Panc1 (cell line): ENCODE measurements at regions not wholly inside any gene's neighbourhood (a gene's known extent, or its start where the extent isn't known, plus 50 kb on each side); places are given as distances from the start of the nearest gene placed in this dataset.

Experiments used
- ATAC-seq: fragments of 200-7000 bp; cut with Tn5 transposase; 2 replicates; pipeline ENCODE4 v1.9.1; 2020; ENCODE audit warnings: mild to moderate bottlenecking, moderate library complexity
- BruUV-seq: library from RNA; stranded (reverse); fragments of 400-500 nt; replicated peaks from 2 replicates; lab custom pipeline; 2021; lab: Mats Ljungman, UMichigan
- CTCF ChIA-PET: fragments of 300-600 bp; sonication (Branson Sonifier 250); formaldehyde crosslinking; loops from one replicate; lab custom pipeline; 2022; ENCODE audit warnings: antibody characterized with exemption; lab: Charles Lee
- POLR2A ChIA-PET: fragments of 300-600 bp; sonication (Branson Sonifier 250); formaldehyde crosslinking; loops from one replicate; lab custom pipeline; 2022; ENCODE audit warnings: antibody characterized with exemption; lab: Charles Lee
- DNase-seq: peaks from one replicate; pipeline ENCODE4 v3.0.0-alpha.2; 2010; ENCODE audit warnings: low read depth, low spot score
- H3K27ac ChIP-seq: 2 replicates; pipeline ENCODE4 v1.5.1; 2011; ENCODE audit warnings: mild to moderate bottlenecking, low read length, inconsistent platforms
- H3K27me3 ChIP-seq: fragments of 200-500 bp; sonication (Bioruptor generic); 2 replicates; pipeline ENCODE4 v1.6.0; 2014; ENCODE audit warnings: low read length, inconsistent platforms; ENCODE audit not compliant: control insufficient read depth, insufficient read depth
- H3K36me3 ChIP-seq: fragments of 200-500 bp; sonication (Bioruptor generic); 2 replicates; pipeline ENCODE4 v1.5.1; 2014; ENCODE audit warnings: inconsistent platforms, mild to moderate bottlenecking, low read length, moderate library complexity; ENCODE audit not compliant: control insufficient read depth, insufficient read depth
- H3K4me1 ChIP-seq: 2 replicates; pipeline ENCODE4 v1.5.1; 2011; ENCODE audit warnings: inconsistent platforms, mild to moderate bottlenecking, low read length, moderate library complexity; ENCODE audit not compliant: control insufficient read depth, insufficient read depth
- H3K4me3 ChIP-seq, 2 experiments: 2 replicates each; pipeline ENCODE4 v1.5.1; 2011 to 2012; ENCODE audit warnings: low read depth in 2 of 2, low read length in 2 of 2, mild to moderate bottlenecking in 2 of 2, inconsistent platforms in 1 of 2, moderate library complexity in 1 of 2
- H3K9me3 ChIP-seq: fragments of 200-500 bp; sonication (Bioruptor generic); 2 replicates; pipeline ENCODE4 v1.5.1; 2014; ENCODE audit warnings: low read depth, mild to moderate bottlenecking, inconsistent platforms, low read length, moderate library complexity; ENCODE audit not compliant: control insufficient read depth, insufficient read depth
- CTCF ChIP-seq: fragments of 450-650 bp; IDR thresholded peaks from 2 replicates; pipeline ENCODE4 v1.5.1; 2017; ENCODE audit warnings: mild to moderate bottlenecking
- POLR2AphosphoS5 ChIP-seq: IDR thresholded peaks from 2 replicates; pipeline ENCODE4 v1.6.1; 2012; ENCODE audit warnings: mild to moderate bottlenecking, low read depth, low read length, moderate library complexity
- SIN3A ChIP-seq: IDR thresholded peaks from 2 replicates; pipeline ENCODE4 v1.6.1; 2012; ENCODE audit warnings: low read depth, mild to moderate bottlenecking, low read length, moderate library complexity, borderline replicate concordance; ENCODE audit not compliant: insufficient read depth
- TCF7L2 ChIP-seq: IDR thresholded peaks from 2 replicates; pipeline ENCODE4 v1.6.1; 2011; ENCODE audit warnings: mild to moderate bottlenecking, low read depth, low read length, inconsistent platforms
- in situ Hi-C: cut with HindIII; loops from 2 replicates; pipeline ENCODE4 v1.10.0; 2016; ENCODE audit warnings: low sequenced_read_pairs, low pct_unique_long_range_greater_than_20kb
- intact Hi-C: fragments of 100-400 bp; cut with micrococcal nuclease; formaldehyde crosslinking; loops from one replicate; pipeline ENCODE4 v1.10.0; 2022; ENCODE audit not compliant: unreplicated experiment
- TF ChIP-seq, protein P1 (sequence below), 2 experiments: IDR thresholded peaks; 2 replicates each; pipeline ENCODE4 v1.6.1; 2011 to 2012; ENCODE audit warnings: low read depth in 2 of 2, control low read depth in 1 of 2, low read length in 1 of 2, mild to moderate bottlenecking in 1 of 2, moderate library complexity in 1 of 2; ENCODE audit not compliant: insufficient read depth in 1 of 2

DNA sequence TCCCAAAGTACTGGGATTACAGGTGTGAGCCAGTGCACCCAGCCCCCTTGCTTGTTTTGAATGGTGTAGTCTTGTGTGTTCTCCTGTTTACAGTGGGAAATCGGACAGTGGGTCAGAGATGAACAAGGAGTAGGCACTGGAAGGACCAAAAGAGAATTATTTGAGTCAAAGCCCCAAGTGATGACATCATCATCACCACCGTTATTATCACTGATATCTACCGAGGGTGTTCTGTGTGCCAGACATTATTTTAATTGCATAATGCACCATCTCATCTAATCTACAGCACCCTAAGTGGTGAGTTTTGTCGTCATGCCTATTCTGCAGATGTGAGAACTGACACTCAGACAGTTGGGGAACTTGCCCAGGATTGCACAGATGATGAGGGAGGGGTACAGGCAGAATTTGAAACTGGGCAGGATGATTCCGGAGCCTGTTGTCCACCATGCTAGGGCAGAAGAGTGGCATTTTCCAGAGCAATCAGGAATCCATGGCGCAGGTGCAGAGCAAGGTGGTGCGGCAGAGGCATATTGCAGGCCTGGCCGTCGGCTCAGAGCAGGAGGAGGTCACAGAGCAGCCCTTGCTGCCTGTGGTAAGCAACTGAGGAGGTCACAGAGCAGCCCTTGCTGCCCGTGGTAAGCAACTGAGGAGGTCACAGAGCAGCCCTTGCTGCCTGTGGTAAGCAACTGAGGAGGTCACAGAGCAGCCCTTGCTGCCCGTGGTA is 137.0 kb upstream of the HDAC4 start:
- Histone ChIP-seq H3K9me3 (peaks cover 4% of the 10 kb centered on the region; the same call in 1 of the 2 replicates), H3K36me3 (no peaks in the 10 kb centered on the region), H3K27ac (no peak overlapping the region), H3K4me1 (no peaks in the 10 kb centered on the region), H3K4me3 (no peak overlapping the region), H3K27me3 (peaks cover 4% of the 10 kb centered on the region; the same call in 1 of the 2 replicates)
- ATAC-seq (no peak), DNase-seq (no peak)
- ChIA-PET POLR2A (no interaction called here), CTCF (no interaction called here)
- intact Hi-C loops = no loop called here
- BruUV-seq = no TSS peak
- TF ChIP-seq, protein P1, sequence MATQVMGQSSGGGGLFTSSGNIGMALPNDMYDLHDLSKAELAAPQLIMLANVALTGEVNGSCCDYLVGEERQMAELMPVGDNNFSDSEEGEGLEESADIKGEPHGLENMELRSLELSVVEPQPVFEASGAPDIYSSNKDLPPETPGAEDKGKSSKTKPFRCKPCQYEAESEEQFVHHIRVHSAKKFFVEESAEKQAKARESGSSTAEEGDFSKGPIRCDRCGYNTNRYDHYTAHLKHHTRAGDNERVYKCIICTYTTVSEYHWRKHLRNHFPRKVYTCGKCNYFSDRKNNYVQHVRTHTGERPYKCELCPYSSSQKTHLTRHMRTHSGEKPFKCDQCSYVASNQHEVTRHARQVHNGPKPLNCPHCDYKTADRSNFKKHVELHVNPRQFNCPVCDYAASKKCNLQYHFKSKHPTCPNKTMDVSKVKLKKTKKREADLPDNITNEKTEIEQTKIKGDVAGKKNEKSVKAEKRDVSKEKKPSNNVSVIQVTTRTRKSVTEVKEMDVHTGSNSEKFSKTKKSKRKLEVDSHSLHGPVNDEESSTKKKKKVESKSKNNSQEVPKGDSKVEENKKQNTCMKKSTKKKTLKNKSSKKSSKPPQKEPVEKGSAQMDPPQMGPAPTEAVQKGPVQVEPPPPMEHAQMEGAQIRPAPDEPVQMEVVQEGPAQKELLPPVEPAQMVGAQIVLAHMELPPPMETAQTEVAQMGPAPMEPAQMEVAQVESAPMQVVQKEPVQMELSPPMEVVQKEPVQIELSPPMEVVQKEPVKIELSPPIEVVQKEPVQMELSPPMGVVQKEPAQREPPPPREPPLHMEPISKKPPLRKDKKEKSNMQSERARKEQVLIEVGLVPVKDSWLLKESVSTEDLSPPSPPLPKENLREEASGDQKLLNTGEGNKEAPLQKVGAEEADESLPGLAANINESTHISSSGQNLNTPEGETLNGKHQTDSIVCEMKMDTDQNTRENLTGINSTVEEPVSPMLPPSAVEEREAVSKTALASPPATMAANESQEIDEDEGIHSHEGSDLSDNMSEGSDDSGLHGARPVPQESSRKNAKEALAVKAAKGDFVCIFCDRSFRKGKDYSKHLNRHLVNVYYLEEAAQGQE (IDR thresholded peaks at IDR 0.05; ENCODE audit: insufficient read depth in 1 of 2, low read depth in 2 of 2, low read length in 1 of 2) = no peak
- TF ChIP-seq CTCF (no peak), TCF7L2 (no peak), SIN3A (no peak), POLR2AphosphoS5 (no peak)
- in situ Hi-C loops = no loop called here

GRCh38 chr2:239536186-239536585 is 135.4 kb upstream of the HDAC4 start:
- DNase-seq = no peak
- CTCF ChIA-PET = no interaction called here
- in situ Hi-C loops = no loop called here
- POLR2A ChIA-PET = no interaction called here
- TF ChIP-seq SIN3A = no peak
- TF ChIP-seq POLR2AphosphoS5 = no peak
- TF ChIP-seq, protein P1 (IDR thresholded peaks at IDR 0.05; ENCODE audit: insufficient read depth in 1 of 2, low read depth in 2 of 2, low read length in 1 of 2) = no peak
- TF ChIP-seq CTCF = no peak
- TF ChIP-seq TCF7L2 = no peak
- Histone ChIP-seq H3K9me3 (peaks cover 3% of the 10 kb centered on the region; the same call in 1 of the 2 replicates), H3K4me3 (no peak overlapping the region), H3K4me1 (no peaks in the 10 kb centered on the region), H3K36me3 (no peaks in the 10 kb centered on the region), H3K27me3 (peaks cover 2% of the 10 kb centered on the region; the same call in 1 of the 2 replicates), H3K27ac (no peak overlapping the region)
- no TSS peak for BruUV-seq
- ATAC-seq = no peak
- intact Hi-C loops = no loop called here
